ENCODE measurements at regions not wholly inside any gene's neighbourhood (a gene's known extent, or its start where the extent isn't known, plus 50 kb on each side); places are given as distances from the start of the nearest gene placed in this dataset.
A peak's percentile ranks its signal among the peaks of the same experiment; 100 is the strongest.

DNA sequence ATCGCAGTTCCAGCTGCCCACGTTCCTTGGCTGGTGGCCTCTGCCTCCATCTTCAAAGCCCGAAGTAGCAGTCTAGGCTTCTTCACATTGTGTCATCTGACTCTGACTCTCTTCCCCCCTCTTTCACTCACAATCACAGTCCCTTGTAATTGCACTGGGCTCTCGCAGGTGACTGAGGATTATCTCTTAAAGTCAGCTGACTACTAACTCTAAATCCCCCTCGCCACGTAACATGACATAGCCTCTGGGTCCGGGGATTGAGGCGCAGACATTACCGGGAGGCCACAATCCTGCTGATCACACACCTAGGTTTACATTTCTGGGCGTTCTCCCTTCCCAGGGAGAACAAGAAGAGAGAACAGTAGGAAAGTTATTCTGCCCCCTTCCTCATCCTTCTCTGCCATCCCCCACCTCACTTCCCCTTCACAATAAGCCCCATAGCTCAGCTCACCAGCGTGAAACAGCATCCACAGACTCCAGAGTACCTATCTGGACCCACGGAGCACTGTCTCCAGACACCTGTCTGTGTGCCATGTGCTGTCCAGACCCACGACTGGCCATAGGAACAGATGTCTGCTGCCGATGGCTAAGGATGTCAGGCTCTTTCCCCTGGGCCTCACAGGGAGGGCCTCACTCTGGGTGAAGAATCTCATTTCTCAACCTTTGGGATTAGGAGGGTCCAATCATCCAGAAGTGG is 64.3 kb upstream of the FZD7 start:
- DNase-seq, result peak; percentile 28 to 61

DNA sequence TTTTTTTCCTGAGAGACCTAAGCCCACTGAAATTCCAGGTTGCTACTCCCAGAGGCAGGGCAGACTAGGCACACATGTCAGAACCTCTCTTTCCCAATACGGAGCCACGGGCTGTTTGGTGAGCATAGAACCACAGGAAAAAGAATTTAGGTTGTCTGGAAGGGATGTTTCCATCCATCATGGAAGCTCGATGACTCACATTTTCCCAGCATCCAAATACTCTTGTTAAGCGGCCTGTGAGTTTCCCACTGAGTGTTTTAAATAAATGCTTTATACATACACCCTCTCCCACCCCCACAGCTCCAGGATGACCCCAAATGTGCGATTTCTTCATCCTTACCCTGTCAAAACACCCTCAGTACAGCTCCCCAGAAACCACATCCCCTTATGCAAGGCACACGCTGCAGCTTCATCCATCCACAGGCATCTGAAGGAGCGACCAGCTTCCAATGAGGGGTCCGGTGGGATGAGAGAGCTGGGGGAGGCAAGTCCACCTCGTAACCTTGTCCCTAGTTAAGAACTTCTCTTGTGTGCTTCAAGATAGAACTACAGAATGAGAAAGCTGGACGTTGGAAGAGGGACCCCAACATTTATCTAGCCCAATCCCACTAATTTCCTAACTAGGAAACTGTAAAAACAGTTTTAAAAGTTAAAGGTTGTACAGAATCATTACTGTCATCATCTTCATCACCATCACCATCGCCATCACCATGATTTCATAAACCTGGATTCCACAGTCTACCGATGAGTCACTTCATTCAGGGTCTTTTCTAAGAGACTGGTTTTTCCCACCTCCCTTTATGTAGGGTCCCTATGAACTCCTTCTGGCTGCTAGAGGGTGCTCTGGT is 63.5 kb upstream of the FZD7 start:
- no peak for DNase-seq

- no peak for DNase-seq
Observed at GRCh38 chr2:201970786-201971108, 62.9 kb upstream of the FZD7 start.

DNA sequence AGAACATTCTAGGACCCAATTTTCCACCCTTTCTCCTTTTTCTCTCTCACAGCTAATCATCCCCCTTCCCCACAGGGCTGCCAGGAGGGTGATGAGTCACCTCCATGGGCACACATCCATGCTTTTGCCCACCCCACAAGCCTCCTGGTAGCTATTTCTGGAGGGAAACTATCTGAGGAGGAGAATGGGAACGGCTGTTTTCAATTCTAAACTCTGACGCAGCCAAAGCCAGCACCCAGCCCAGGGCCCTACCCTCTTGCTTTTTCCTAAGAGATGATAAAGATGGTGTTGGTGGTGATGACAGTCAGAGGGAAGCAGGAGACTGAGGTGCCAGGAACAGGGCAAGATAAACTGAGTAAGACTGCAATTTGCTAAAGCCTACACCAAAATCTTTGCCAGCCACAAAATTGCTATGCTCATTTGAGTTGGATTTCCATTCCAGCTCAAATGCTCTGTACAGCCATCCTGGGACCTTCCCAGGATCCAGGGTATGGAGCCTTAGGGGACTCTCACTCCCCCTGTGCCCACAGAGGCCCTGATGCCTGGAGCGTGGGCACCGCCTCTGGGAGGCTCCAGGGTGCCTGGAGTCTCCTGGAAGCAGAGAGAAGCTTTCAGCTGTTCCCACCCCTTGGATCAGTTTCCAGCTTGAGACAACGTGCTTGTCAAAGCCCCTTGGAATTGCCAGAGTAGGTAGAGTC is 62.0 kb upstream of the FZD7 start:
- no peak for DNase-seq

DNA sequence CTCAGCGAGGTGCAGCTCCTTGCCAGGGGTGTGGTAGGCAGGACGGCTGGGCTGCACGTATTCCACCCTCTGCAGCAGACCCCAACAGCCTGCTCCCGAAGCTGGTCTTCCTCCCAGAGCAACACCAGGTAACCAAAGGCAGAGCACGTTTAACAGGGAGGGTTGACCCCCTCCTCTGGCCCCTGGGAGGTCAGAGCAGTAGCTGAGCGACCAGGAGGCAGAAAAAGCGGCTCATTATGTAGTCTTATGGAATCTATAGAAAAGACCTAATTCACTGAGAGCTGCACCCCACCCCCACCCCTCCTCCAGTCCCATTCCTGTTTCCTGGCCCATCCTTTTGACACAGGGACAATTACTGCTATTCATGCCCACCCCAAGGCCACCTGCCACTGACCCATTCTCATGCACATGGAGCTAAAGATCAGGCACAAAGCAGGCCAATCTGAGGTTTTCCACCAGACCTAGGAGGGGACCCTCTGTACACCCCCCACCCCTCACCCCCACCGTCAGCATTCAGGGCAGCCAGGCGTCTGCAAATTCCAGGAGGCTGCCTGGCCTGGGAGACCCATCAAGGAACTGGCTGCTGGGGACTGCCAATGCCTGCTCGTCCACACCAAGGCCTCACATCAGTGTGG is 60.9 kb upstream of the FZD7 start:
- DNase-seq, result no peak

DNA sequence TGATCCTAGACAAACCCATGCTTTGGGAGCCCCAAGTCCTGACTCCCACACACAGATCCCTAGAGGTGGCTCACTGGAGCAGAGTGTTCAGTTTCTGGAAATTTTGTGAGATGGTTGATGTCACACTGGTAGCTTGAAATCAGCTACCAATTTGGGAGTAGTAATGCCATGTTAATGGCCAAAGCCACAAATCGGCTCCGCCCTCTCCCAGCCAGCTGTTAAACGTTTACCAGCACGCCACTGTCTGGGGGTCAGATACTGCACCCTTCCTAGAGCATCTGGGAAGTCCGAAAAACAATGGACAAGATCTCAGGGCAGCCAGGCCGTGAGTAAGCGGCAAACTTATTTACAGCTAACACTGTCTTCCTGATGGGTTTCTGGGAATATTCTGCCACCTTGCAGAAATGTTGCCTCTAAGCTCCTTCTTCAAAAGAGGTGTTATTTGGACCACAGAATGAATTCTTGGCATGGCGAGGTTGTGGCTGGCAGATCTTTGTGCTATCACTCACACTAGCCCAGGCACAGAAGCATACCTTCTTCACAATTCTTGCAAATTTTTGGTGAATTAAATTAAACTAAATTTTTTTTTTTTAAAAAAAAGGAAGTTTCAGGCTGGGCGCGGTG is 60.2 kb upstream of the FZD7 start:
- DNase-seq, result no peak

- DNase-seq, result no peak
Observed at GRCh38 chr2:201974171-201975100, 59.2 kb upstream of the FZD7 start.

DNA sequence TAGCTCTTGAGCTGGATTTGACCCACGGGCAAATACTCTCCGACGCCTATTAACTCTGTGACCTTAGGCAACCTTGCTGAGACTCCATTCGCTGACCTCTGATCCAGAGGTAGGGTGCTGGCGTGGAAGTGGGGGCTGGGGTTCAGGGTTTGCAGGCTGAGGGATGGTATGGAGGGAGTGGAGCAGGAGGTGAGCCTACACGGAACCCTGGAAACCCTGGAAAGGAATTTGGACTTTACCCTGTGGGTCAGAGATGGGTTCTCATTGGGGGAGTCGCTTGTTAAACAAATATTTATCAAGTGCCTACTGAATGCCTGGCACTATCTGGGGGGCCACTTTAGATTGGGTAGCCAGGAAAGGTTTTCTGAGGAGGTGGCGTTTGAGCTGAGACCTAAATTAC is 58.2 kb upstream of the FZD7 start:
- DNase-seq, result no peak

GRCh38 chr2:201975964-201976612 is 57.6 kb upstream of the FZD7 start:
- no peak for DNase-seq

DNA sequence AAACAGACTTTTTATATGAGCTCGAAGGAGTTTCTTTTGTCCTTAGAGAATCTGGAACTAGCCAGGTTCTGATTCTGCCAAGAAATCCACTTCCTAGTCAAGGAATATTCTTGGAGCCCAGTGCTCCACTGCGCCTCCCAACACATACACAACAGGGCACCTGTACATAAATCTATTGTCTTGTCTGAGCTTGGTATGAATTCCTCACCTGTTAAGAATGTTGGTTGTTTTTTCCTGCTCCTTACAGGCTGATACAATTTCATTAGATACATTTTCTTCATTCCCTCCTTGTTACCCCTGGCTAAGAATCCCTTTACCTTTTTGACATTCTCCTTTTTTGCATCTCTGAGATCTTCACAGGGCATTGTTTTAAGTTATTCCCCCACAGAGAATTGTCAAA is 56.0 kb upstream of the FZD7 start:
- no peak for DNase-seq

DNA sequence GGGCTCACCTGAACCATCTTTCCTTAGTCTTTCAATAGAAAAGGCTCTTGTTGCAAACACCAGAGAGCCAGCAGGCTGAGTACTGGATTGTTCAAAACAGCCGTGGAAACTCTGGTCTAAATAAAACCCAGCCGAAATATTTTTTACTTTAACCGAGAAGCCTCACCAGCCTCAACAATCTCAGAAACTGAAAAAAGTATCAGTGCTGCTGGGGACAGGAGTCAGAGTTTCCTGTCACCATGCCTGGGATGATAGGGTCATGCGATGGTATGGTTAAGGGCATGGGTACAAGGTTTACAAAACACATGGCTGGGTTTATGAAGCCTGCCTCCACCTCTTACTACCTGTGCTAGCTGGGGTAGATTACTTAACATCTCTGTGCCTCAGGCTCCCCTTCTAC is 55.3 kb upstream of the FZD7 start:
- DNase-seq, result no peak

DNA sequence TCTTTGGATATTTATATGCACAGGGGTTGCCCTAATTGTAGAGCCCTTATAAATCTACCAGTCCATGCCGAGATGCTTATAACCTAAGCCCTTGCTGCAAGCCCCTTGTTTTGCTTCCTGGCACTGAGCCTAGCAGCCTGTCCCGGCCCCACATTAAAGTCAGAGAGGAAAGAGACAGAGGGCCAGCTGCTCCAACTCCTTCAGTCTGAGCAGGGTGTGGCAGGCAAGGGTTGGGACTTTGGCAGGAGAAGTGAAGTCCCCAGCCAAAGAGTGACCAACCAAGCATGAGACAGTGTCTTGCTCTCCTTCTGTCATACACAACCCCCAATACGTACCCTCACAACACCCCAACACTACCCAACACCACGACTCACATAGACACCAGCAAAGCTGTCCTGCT is 54.7 kb upstream of the FZD7 start:
- DNase-seq, result peak; percentile 74 to 85

- DNase-seq, result no peak
Observed at GRCh38 chr2:201980389-201980821, 53.2 kb upstream of the FZD7 start.

GRCh38 chr2:201980946-201981345 is 52.7 kb upstream of the FZD7 start:
- no peak for DNase-seq

- no peak for DNase-seq
Observed at GRCh38 chr2:201983174-201983573, 50.5 kb upstream of the FZD7 start.

GRCh38 chr2:201983800-201984199 is 49.9 kb upstream of the FZD7 start:
- no peak for DNase-seq
